ENCODE measurements at regions not wholly inside any gene's neighbourhood (a gene's known extent, or its start where the extent isn't known, plus 50 kb on each side); places are given as distances from the start of the nearest gene placed in this dataset.
A peak's percentile ranks its signal among the peaks of the same experiment; 100 is the strongest.

GRCh38 chr5:142395334-142395733, 70.5 kb upstream of the SPRY4 start (continued):
- TF ChIP-seq MGA (IDR thresholded peaks at IDR 0.05) = 0 out of 2 replicates have a peak, but pooled peaks have one; percentile 27
- TF ChIP-seq ZBED1 (IDR thresholded peaks at IDR 0.05) = no peak

Measured in K562 (cell line).